ENCODE measurements at regions not wholly inside any gene's neighbourhood (a gene's known extent, or its start where the extent isn't known, plus 50 kb on each side); places are given as distances from the start of the nearest gene placed in this dataset.

DNA sequence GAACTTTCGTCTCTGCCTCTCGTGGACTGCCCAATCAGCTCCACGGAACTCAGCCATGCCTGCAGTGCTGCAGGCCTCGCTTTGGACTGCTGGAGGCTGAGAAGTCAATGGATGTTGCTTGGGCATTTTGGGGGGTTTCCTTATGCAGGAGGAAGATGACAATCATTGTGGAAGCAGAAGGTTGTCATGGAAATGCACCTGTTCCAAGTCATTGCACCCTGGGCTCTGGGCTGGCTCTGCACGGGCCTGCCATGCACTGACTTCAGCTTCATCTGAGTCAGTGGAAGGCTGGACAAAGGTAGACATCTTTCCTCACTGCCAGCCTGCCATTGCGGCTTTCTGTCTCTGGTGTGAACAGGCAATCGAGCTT, 217.3 kb downstream of the RPS24 start:
- TF ChIP-seq, protein P1, sequence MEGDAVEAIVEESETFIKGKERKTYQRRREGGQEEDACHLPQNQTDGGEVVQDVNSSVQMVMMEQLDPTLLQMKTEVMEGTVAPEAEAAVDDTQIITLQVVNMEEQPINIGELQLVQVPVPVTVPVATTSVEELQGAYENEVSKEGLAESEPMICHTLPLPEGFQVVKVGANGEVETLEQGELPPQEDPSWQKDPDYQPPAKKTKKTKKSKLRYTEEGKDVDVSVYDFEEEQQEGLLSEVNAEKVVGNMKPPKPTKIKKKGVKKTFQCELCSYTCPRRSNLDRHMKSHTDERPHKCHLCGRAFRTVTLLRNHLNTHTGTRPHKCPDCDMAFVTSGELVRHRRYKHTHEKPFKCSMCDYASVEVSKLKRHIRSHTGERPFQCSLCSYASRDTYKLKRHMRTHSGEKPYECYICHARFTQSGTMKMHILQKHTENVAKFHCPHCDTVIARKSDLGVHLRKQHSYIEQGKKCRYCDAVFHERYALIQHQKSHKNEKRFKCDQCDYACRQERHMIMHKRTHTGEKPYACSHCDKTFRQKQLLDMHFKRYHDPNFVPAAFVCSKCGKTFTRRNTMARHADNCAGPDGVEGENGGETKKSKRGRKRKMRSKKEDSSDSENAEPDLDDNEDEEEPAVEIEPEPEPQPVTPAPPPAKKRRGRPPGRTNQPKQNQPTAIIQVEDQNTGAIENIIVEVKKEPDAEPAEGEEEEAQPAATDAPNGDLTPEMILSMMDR (IDR thresholded peaks at IDR 0.05) = no peak
- no peak for TF ChIP-seq POLR2A (IDR thresholded peaks at IDR 0.05)

All from thyroid gland (tissue), 4 donors.